ENCODE measurements at regions not wholly inside any gene's neighbourhood (a gene's known extent, or its start where the extent isn't known, plus 50 kb on each side); places are given as distances from the start of the nearest gene placed in this dataset.
"Not testable (repeated sequence)": the region's sequence is repeated elsewhere in the genome, so short reads cannot be mapped to it uniquely, and the experiment has no call there.

DNA sequence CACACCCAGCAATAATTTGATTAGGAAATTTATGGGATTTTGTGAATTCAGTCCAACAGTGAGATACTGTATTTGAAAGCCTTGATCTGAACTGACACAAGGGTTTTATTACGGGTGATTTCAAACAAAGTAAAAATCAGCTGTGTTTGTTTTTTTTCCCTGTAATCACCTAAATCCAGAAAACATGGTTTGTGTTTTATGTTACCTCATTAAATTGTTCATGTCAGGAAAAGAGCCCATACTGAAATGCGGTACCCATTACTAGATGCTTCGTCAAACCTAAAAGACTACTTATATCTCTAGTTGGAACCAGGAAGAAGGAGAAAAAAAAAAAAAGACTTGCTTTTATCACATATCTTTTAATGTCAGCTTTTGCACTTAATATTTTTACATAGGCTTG, 811.9 kb upstream of the RGS18 start:
- DNase-seq (ENCODE audit: low read depth), result no peak

DNA sequence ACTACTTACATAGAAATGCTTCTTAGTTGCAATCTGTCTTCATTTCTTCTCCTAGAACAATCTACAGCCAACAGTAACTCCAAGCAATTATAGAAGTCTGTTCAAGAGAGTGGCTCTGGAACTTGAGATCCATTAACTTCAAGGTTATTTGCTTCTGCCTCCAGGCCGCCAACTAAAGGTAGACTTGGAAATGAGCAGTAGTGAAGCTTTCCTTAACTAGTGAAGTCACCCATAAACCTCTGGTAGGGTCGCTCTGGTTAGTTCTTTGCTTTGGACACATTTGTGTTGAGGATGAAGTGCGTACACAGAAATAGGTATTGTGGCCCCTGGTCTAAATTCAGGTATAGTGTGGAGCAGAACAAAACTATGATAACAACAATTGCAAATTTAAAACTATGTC, 809.9 kb upstream of the RGS18 start:
- DNase-seq (ENCODE audit: low read depth), result no peak

DNA sequence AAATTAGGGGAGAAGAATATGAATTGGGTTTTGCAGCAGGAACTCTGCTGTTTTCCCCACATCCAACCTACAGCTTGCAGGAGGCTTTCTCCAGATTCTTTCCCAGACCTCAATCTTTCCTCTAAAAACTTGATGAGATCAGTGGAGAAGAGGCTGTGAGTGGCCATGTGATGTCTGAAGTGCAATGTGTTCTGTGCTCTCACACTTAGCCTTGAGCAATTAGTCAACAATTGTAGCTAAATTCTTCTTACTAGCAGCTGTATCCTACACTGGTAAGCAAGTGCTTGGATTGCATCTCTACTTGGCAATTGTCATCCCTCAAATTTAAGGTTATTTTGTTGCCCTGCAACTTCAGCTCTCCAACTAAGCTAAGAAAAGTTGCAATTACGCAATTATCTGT, 807.3 kb upstream of the RGS18 start:
- DNase-seq (ENCODE audit: low read depth), result no peak

DNA sequence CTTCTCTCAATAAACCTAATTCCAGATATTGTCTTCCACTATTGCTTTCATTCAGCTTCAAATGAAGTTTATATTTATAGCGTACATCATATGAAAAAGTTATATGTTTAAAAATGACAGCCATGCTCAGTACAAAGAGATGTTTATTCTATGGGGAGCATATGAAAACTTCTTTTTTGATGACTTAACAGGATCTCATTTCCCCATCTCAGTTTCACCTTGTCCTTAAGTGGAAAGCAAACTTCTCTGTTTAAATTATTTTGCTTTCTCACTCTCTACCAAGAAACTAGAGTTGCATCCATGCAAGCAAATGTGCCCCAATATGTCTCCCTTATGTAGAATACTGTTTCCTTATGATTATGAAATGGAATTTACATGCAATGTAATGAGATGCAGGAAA, 799.5 kb upstream of the RGS18 start:
- DNase-seq (ENCODE audit: low read depth), result no peak

DNA sequence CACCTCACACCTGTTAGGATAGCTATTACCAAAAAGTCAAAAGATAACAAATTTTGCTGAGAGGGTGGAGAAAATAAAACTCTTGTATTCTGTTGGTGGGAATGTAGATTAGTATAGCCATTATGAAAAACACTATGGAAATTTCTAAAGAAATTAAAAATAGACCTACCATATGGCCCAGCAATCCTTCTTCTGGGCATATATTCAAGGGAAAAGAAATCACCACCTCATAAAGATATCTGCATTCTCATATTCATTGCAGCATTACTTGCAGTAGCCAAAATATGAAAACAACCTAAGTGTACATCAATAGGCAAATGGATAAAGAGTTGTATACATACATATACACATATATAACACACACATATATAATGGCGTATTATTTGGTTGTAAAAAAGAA, 791.6 kb upstream of the RGS18 start:
- no peak for DNase-seq (ENCODE audit: low read depth)

DNA sequence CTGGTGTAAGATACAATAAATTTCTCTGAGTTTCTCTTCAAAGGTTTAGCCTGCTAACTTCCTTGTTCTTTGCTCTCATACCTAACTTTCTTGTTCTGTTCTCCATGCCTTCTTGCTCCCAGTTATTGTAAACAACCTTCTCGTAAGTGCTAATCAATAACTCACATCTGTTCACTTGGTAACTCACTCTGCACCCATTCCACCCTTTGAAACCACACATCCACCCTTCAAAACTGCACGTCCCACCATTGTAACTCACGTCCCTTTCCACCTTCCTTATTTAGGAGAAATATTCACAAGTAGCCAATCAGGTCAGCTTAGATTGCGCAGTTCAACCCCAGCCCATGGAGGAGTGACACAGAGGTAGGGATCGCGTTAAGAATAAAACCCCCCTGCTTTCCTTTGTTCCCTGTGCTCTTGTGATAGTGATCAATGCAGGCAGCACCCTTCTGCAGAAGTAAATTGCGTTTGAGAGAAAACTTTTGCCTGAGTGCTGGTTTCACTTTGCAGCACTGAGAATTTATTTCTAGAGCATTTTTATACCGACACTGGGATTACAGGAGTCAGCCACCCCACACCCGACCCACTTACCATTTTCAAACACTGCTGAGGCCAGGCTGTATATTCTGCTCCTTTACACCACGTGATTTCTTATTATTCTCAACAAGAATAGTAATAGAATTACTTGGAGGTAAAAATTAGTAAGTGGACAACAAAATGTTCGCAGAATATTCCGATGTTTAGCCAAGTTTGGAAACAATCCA, 789.2 kb upstream of the RGS18 start:
- peak; percentile 1 for DNase-seq (ENCODE audit: low read depth)

DNA sequence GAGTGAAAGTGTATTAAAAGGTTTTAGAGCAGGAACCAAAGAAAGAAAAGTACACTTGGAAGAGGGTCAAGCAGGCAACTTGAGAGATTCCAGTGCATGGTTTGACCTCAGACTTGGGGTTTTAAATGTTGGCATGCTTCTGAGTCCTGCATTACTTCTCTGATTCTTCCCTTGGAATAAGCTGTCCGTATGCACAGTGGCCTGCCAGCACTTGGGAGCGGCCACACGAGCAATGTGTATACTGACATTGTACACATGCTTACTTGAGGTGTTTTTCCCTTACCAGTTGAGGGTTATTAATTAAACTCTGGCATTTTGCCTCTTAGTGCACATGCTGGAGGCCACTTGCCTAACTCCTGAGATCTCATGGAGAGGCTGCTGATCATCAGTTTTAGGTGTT, 786.6 kb upstream of the RGS18 start:
- DNase-seq (ENCODE audit: low read depth), result no peak

DNA sequence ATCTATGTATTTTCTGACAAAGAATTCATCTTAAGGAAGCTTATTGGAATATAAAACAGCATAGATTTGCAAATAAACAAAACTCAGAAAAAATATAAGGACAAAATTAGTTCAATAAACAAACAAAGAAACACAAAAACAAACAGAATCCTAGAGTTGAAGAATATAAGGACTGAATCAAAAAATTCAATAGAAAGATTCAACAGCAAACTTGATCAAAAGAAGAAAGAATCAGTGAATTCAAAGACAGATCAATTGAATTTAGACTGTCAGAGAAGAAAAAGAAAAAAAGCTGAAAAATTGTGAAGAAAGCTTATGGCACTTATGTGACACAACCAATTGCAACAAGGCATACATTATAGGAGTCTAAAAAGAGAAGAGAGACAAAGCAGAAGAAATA, 770.0 kb upstream of the RGS18 start:
- DNase-seq (ENCODE audit: low read depth), result no peak

DNA sequence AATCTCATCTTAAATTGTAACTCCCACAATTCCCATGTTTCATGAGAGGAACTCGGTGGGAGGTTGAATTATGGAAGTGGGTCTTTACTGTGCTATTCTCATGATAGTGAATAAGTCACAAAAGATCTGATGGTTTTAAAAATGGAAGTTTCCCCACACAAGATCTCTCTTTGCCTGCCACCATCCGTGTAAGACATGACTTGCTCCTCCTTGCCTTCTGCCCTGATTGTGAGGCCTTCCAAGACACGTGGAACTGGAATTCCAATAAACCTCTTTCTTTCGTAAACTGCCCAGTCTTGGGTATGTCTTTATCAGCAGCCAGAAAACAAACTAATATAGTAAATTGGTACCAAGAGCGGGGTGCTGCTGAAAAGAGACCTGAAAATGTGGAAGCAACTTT, 761.6 kb upstream of the RGS18 start:
- no peak for DNase-seq (ENCODE audit: low read depth)

DNA sequence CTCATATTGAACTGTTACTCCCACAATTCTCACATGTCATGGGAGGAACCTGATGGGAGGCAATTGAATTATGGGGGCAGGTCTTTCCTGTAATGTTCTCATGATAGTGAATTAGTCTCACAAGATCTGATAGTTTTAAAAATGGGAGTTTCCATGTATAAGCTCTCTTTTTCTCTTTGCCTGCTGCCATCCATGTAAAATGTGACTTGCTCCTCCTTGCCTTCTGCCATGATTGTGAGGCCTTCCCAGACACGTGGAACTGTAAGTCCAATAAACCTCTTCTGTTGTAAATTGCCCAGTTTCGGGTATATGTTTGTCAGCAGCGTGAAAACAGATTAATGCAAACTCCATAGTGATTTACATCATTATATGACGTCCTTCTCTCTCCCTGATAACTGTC, 759.7 kb upstream of the RGS18 start:
- DNase-seq (ENCODE audit: low read depth), result no peak

DNA sequence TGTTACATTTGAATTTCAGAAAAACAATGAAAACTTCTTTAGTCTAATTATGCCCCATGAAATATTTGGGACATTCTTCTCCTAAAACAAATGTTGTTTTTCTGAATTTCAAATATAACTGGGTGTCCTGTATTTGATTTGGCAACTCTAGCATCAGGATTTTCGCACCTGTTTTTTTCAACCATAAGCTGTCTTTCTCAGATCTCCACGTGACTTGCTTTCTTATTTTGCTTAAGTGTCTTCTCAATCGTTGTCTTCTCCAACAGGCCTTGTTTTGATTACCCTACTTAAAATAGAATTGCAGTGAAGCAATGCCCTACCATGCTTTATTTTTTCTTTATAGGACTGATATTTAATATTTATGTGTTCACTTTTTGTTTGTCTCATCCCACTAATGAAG, 752.8 kb upstream of the RGS18 start:
- no peak for DNase-seq (ENCODE audit: low read depth)

DNA sequence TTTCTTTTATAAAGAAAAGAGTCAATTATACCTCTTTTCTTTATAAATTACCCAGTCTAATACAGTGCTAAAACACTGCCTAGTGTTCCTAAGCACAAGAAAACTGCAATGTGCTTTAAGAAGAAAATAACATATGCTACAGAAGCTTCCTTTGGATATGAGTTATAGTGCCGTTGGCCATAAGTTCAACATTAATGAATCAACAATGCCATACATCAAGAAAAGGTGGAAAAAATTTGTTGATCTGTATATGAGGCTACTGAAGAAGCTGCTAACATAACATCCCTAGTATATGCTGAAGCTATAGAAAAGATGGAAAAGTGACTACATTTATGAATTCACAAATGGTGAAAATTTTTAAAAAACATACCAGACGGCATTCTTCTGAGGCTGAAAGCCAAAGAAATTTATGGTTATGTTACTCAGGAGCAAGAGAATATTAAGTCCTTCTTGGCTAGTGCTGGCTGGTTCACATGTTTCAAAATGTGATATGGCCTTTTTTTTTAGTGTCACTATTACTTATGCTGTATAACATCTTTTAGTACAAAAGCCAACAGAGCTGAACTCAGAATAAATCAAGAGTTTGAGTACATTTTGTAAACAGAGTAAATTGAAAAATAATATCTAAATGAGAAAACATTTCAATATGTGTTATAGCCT, 743.2 kb upstream of the RGS18 start:
- DNase-seq (ENCODE audit: low read depth), result no peak

DNA sequence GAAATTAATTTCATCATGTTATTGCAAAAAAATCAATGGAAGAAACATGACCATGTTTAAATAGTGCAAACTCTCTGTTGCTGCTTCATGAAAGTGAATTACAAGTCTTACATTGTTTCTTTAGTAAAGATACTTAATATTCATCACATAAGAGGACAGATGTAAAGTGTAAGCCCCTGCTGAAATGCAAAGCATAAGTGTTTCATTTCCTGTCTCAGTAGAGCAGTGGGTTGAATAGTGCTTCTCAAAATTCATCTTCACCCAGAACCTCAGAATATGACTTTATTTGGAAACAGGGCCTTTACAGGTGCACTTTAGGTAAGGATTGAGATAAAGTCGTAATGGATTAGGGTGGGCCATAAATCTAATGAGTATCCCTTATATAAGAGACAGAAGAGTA, 738.4 kb upstream of the RGS18 start:
- no peak for DNase-seq (ENCODE audit: low read depth)

DNA sequence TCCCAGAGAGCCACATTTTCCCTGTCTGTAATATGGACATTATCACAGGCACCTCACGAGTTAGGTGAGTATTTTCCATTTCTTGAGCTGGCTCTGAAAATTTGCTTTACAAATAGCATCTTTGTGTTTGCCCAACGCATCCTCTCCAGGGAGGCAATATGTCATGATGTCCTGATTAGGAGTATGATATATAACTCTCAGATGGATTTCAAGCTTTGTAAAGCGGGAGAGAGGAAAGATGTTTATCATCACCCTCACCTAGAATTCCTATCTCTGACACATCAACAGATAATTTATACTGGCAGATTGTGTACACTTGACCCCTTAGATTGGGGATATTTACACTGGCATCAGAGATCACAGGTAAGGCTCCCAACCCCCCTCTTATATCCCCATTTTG, 730.7 kb upstream of the RGS18 start:
- no peak for DNase-seq (ENCODE audit: low read depth)

DNA sequence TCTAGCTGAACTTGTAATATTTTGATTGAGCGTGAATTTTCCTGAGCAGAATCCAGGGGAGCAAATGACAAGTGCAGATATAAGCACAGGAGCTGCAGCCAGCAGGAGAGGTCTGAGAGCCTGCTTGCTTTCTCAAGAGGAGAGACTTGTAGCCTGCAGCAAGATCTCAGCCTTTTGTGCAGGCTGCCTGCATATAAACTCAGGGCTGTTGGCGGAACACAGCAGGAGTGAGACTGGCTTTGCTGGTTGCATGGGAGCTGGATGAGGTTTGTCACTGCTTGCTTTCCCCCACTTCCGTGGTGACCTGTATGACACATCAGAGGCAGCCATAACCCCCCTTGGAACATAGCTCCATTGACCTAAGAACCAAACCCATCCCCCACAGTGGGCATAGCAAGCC, 725.4 kb upstream of the RGS18 start:
- no peak for DNase-seq (ENCODE audit: low read depth)

DNA sequence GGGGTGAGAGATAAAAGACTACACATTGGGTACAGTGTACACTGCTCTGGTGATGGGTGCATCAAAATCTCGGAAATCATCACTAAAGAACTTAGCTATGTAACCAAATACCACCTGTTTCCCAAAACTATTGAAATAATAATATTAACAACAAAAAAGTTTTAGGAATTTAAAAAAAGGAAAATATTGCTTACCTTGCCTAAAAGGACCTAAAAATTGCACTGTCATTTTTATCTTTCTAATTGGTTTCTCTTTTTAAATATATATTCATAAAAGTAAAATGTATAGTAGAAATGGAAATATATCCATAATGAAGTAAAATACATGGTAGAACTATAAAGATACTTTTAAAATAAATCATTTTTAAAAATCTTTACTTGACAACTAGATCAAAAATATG, 719.3 kb upstream of the RGS18 start:
- DNase-seq (ENCODE audit: low read depth), result no peak

DNA sequence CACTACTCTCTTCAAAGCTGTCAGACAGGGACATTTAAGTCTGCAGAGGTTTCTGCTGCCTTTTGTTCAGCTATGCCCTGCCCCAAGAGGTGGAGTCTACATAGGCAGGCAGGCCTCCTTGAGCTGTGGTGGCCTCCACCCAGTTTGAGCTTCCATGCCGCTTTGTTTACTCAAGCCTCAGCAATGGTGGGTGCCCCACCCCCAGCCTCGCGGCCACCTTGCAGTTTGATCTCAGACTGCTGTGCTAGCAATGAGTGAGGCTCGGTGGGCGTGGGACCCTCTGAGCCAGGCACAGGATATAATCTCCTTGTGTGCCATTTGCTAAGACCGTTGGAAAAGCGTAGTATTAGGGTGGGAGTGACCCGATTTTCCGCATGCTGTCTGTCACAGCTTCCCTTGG, 710.0 kb upstream of the RGS18 start:
- DNase-seq (ENCODE audit: low read depth), result not testable (repeated sequence)

DNA sequence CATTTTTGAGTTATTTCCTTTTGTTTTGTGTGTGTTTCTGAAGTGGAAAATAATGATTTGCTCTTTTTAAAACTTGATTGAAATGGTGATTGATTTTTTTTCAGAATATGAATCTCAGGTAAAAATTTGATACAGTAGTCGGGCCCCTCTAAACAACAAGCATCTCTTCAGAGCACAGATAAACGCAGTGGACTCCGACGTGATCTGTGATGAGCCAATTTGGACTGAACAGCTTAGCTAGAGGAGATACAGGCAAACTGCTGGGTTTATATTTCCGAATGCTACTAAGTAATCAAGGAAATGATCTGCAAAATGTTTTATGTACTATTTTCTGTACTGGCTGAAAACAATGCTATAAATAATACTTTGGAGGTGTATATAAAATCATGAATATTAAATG, 705.7 kb upstream of the RGS18 start:
- DNase-seq (ENCODE audit: low read depth), result no peak

DNA sequence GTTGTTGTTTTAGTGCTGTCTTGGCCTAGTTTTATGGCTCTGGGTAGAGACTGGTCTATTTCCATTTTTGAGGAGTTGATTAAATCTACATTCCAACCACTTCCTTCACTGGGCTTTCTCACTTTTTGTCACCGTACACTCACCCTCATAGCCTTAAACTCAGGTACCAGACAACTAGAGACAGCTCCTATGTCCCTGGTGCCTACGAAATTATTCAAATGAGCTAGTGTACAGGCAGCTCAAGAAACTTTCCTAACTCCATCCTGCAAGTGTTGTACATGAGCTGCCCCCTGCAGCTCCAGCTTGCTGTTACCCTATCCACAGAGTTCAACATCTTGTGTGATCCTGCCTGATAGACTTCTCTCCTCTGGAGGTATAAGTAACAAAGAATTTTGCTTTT, 704.8 kb upstream of the RGS18 start:
- DNase-seq (ENCODE audit: low read depth), result no peak

DNA sequence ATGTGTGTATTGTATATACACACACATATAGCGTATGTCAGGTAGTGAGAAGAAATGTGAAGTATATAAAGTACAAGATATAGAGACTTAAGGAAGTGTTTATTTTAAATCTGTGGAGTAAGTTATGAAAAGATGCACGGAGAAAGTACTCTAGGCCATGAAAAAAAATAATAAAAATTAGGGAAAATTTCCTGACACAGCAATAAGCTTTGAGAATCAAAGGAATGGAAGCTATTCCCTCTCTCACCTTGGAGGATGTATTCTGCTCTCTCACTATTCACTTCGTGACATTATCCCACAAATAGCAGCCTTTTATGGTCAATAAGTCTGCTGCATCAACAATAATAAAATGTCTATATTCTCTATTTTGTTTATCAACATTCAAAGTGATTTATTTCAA, 700.4 kb upstream of the RGS18 start:
- DNase-seq (ENCODE audit: low read depth), result no peak

DNA sequence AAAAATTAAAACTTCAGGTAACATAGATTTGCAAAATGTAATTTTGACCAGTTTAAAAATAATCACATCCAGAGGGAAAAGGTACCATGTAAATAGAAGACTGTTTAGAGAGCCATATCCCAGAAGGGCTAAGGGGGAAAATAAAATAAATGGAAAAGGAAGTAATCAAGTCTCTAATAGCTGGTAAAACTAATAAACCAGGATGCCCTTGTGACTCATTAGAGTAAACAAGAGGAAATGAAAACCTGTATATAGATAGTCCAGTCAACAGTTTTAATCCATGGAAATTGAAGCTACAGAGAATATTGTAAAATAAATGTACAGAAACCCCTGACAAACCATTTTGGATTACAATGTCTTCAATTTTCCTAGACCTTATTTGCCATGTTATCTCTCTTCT, 698.0 kb upstream of the RGS18 start:
- DNase-seq (ENCODE audit: low read depth), result no peak

DNA sequence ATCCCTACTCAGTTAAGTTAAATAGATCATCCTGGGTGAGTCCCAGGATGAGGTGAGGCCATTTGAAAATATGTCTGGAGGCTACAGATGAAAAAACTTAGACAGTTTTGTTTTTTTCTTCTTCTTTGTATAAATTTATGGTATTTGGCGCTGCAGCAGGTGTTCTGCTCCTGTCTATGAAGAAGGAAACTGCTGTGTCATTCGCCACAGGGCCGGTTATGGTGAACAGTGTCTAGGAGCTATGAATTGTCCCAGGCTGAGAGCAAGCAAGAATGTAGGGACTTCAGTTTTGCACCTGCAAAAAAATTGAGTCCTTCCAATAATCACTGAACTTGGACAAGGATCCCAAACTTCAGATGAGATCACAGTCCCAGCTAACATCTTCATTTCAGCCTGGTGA, 674.3 kb upstream of the RGS18 start:
- DNase-seq (ENCODE audit: low read depth), result no peak

DNA sequence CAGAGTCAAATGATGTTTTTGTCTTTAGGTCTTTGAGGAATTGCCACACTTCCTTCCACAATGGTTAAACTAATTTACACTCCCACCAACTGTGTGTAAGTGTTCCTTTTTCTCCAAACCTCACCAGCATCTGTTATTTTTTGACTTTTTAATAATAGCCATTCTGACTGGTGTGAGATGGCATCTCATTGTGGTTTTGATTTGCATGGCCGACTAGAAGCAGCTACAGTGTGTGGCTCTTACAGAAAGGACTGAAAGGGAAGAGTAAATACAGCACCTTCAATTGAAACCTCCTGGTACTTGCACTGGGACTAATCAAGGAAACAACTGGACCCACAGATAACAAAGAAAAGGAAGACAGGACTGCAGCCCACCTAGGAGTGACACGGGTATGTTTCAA, 668.0 kb upstream of the RGS18 start:
- DNase-seq (ENCODE audit: low read depth), result no peak

DNA sequence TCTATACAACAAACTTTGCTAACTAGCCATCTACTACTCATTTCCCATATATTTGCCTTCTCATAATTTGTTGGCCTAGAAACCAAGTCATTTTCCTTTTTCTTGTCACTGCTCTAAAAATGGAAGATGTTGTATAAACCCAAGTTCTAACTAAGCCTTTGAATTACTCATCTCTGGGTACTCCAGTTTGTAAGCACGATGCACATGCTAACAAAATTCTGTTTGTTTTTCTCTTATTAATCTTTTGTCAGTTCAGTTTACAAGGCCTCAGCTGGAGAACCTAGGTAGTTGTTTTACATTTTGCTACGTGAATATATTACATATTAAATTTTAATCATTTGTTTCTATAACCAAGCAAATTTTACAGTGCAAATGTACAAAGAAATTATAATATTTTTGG, 663.2 kb upstream of the RGS18 start:
- DNase-seq (ENCODE audit: low read depth), result no peak

Data from Daoy (cell line).